Activated naive CD4-positive, alpha-beta T cell treated with anti-CD3 and anti-CD28 coated beads, Interleukin-2, amount 50 U/mL, for 24 hours (primary cell): ENCODE measurements at regions not wholly inside any gene's neighbourhood (a gene's known extent, or its start where the extent isn't known, plus 50 kb on each side); places are given as distances from the start of the nearest gene placed in this dataset.

Source experiments
- H3K27ac Mint-ChIP-seq: one replicate; pipeline ENCODE4 v1.8.0; 2021; ENCODE audit warnings: mild to moderate bottlenecking, mixed read lengths
- H3K27me3 Mint-ChIP-seq: one replicate; pipeline ENCODE4 v1.8.0; 2021; ENCODE audit warnings: mixed read lengths
- H3K36me3 Mint-ChIP-seq: one replicate; pipeline ENCODE4 v1.8.0; 2021; ENCODE audit warnings: mixed read lengths
- H3K4me1 Mint-ChIP-seq: one replicate; pipeline ENCODE4 v1.8.0; 2021; ENCODE audit warnings: mixed read lengths
- H3K4me3 Mint-ChIP-seq: one replicate; pipeline ENCODE4 v1.8.0; 2021; ENCODE audit warnings: mild to moderate bottlenecking, mixed read lengths
- H3K9me3 Mint-ChIP-seq: one replicate; pipeline ENCODE4 v1.8.0; 2021; ENCODE audit warnings: mixed read lengths

DNA sequence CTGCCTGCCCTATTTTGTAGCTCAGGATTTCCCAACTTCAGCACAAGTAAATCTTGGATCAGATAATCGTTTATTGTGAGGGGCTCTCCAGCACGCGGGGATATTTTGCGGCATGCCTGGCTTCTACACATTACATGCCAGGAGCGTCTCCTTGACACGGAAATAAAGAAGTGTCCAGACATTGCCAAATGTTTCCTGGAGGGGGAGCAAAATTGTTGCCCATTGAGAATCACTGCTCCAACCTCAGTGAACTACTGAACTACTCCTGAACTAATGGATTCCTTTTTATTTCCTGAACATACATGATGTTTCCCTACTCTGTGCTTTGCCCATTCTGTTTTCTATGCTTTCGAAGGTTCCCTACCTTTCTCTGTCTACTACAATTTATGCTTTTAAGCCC, 1359.1 kb upstream of the ADGRL2 start:
- Mint-ChIP-seq H3K4me1 (no peaks in the 10 kb centered on the region), H3K27me3 (no peaks in the 10 kb centered on the region), H3K36me3 (no peaks in the 10 kb centered on the region)

DNA sequence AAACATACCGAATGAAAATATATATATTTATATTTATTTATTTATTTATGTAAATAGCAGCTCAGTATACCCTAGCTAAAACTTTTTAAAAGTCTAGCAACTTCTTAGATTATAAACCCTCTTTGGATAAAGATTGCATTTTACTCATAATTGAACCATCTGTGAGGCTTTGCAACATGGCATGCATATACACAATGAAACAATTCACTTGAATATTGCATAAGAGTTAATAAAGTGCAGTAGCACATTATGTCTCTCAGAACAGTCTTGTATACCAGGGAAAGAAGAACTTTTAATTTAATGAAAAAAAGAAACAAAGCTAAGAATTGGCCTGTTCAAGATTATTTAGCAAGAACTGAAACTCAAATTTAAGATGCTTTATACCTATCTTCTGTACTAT, 1363.9 kb upstream of the ADGRL2 start:
- Mint-ChIP-seq H3K4me3 (no peak overlapping the region), H3K4me1 (no peaks in the 10 kb centered on the region), H3K36me3 (no peaks in the 10 kb centered on the region), H3K9me3 (peaks cover 8% of the 10 kb centered on the region), H3K27me3 (no peaks in the 10 kb centered on the region), H3K27ac (no peak overlapping the region)

More for the DNA sequence above, 1359.1 kb upstream of the ADGRL2 start:
- H3K4me3 Mint-ChIP-seq, result no peak overlapping the region
- no peak overlapping the region for H3K27ac Mint-ChIP-seq
- H3K9me3 Mint-ChIP-seq, result no peaks in the 10 kb centered on the region

DNA sequence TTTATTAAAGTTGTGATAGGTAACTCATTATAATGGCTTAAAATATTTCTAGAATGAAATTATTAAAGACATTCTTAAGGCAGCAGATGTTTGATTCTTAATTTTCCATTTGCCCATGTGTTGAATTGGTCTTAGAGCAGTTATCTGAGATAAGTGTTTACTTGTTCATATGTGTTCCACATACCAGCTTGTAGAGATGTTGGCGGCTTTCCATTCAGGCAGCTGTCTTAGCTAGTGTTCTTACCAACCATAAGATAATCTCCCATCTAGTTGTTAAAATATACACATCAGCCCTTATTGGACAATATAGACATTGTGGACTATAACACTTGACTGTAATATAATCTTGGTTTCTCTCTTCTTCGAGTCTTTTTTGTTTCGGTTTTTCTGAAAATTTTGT, 1372.9 kb upstream of the ADGRL2 start:
- H3K27me3 Mint-ChIP-seq, result no peaks in the 10 kb centered on the region
- H3K4me3 Mint-ChIP-seq, result no peak overlapping the region
- H3K9me3 Mint-ChIP-seq, result peaks cover 16% of the 10 kb centered on the region
- no peak overlapping the region for H3K27ac Mint-ChIP-seq
- H3K36me3 Mint-ChIP-seq, result no peaks in the 10 kb centered on the region
- no peaks in the 10 kb centered on the region for H3K4me1 Mint-ChIP-seq

DNA sequence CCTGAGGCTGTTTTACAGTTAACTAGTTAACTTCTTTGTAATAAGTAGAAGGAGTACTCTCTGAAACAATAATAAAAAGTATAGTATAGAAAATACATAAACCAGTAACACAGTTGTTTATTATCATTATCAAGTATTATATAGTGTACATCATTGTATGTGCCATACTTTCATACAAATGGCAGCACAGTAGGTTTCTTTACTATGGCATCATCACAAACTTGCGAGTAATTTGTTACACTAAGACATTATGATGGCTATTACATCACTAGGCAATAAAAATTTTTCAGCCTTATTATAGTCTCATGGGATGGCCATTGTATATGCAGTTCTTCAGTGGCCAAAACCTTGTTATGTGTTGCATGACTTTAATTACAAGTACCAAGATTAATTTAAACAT, 1376.5 kb upstream of the ADGRL2 start:
- Mint-ChIP-seq H3K27me3 (no peaks in the 10 kb centered on the region), H3K27ac (no peak overlapping the region), H3K9me3 (no peaks in the 10 kb centered on the region), H3K36me3 (no peaks in the 10 kb centered on the region), H3K4me1 (no peaks in the 10 kb centered on the region), H3K4me3 (no peak overlapping the region)

DNA sequence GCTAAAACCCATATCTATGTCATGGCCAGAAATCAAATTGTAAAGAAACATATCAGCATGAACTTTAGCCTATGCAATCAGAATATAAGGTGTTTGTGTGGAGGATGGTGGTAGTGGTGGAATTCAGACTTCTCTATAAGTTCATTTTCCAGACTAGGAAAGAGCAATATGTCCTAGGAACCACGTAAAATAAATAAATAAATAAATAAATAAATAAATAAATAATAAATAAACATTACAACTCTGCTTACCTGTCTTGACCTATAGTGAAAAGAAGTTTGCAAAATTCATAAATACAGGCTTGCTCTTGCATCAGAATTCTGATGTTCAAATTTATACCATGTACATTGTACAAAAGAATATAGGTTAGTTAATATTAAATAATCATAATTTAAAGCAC, 1382.6 kb upstream of the ADGRL2 start:
- Mint-ChIP-seq H3K36me3 (no peaks in the 10 kb centered on the region), H3K27me3 (no peaks in the 10 kb centered on the region), H3K4me1 (no peaks in the 10 kb centered on the region)

DNA sequence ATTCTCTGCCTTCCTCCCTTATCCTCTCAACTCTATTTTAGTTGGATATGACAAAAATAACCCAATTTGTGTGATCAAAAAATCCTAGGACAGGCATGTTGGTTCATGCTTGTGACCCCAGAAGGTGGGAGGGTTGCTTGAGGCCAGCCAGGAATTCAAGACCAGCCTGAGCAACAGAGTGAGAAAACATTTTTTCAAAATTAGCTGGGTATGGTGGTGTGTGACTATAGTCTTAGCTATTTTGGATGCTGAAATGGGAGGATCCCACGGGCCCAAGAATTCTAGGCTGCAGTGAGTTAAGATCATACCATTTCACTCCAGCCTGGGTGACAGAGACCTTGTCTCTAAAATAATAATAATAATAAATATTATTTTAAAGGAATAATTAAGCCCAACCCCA, 1383.1 kb upstream of the ADGRL2 start:
- H3K36me3 Mint-ChIP-seq, result no peaks in the 10 kb centered on the region
- H3K27ac Mint-ChIP-seq, result no peak overlapping the region
- no peaks in the 10 kb centered on the region for H3K9me3 Mint-ChIP-seq
- no peaks in the 10 kb centered on the region for H3K4me1 Mint-ChIP-seq
- no peak overlapping the region for H3K4me3 Mint-ChIP-seq
- H3K27me3 Mint-ChIP-seq, result no peaks in the 10 kb centered on the region

More for the DNA sequence above, 1382.6 kb upstream of the ADGRL2 start:
- Mint-ChIP-seq H3K27ac (no peak overlapping the region), H3K4me3 (no peak overlapping the region), H3K9me3 (no peaks in the 10 kb centered on the region)

DNA sequence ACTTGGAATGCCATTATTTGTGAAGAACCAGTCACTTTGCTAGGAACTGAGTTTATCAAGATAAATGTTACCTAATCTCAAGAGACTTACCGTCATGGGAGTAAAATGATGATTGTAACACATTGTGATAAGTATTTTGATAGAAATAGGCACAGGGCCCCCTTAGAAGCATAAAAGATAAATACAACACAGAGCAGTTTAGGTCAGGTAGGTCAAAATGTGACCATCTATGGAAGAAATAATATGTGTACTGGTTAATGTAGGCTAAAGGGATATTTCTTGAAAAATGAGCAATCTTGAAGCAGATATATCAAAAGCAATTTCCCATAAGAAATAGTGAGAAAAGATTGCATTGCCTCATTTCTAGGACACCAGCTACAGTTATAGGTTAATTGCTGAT, 1386.8 kb upstream of the ADGRL2 start:
- Mint-ChIP-seq H3K27ac (no peak overlapping the region), H3K4me3 (no peak overlapping the region), H3K36me3 (no peaks in the 10 kb centered on the region), H3K9me3 (no peaks in the 10 kb centered on the region), H3K27me3 (no peaks in the 10 kb centered on the region), H3K4me1 (no peaks in the 10 kb centered on the region)

DNA sequence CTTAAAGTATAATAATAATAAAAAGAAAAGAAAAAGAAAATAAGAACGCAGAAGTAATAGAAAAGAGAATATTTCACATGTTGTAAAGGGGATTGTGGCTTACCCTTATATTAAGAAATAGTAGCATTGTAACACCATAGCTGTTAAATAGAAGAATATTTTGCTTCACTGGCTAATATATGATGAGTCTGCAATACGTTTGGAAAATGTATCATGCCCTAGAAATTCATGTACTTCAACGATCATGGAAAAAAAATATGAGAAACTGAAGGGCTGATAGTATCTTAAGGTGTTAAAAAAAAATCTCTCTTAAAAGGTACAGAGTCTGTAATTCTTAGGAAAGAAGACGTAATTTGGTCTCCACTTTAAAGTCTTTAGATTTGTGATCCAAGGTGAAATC, 1390.5 kb upstream of the ADGRL2 start:
- Mint-ChIP-seq H3K4me1 (no peaks in the 10 kb centered on the region), H3K36me3 (no peaks in the 10 kb centered on the region), H3K4me3 (no peak overlapping the region), H3K9me3 (no peaks in the 10 kb centered on the region), H3K27me3 (no peaks in the 10 kb centered on the region), H3K27ac (no peak overlapping the region)

DNA sequence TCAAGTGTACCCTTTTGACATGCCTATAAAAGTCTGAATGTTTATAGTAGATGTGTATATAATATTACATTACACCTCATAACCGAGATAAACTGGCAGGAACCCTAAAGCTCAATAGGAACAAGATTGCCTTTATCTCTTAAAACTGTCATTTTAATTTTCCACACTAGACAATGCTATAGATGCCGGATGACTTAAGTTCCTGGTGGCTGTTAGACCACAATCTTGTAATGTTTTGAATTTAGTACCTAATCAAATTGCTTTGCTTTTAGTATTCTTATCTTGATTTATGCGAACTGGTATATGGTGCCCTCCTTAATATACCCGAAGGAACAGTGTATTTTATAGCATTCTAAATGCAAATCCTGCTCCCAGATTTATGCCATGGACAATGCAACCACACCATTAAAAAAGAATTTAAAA, 1397.0 kb upstream of the ADGRL4 start:
- Mint-ChIP-seq H3K27me3 (no peaks in the 10 kb centered on the region), H3K27ac (no peak overlapping the region), H3K36me3 (no peaks in the 10 kb centered on the region), H3K9me3 (no peaks in the 10 kb centered on the region), H3K4me1 (no peaks in the 10 kb centered on the region), H3K4me3 (no peak overlapping the region)

DNA sequence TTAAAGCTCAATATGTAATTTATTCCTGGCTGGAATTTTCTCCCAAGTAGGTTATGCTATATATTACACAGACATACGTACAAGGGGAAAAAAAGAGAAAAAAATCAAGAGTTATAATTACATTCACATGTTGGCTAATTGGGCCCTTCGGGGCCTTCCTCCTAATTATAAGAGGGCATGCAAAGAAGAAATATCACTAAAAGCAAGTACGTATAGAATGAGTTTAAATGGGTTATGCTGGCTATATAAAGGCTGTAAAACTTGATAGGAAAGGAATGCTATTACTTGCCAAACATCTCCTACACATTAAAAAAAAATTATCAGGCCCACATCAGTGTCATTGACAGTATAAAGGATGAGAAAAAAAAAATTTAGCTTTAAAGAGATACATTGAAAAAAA, 1396.1 kb upstream of the ADGRL4 start:
- no peaks in the 10 kb centered on the region for H3K27me3 Mint-ChIP-seq

DNA sequence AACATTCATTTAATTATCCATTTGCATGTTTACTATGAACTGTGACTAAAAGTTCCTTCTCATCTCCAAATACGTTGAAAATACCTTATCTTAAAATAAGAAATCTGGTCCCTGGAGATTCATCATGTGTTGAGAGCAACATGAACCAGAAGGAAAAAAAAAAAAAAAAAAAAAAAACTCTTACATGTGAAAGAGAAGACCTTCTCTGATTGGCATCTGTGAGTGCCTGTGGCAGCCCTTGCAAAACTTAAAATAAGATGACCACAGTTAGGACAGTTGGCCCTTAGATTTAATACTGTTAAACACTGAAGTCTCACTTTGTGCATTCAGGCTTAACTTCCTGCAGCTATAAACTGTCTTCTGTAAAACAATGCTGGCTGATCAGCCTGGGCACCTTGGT, 1395.2 kb upstream of the ADGRL4 start:
- Mint-ChIP-seq H3K4me1 (no peaks in the 10 kb centered on the region), H3K4me3 (no peak overlapping the region), H3K9me3 (no peaks in the 10 kb centered on the region), H3K27ac (no peak overlapping the region), H3K36me3 (no peaks in the 10 kb centered on the region), H3K27me3 (no peaks in the 10 kb centered on the region)

More for the DNA sequence above, 1396.1 kb upstream of the ADGRL4 start:
- Mint-ChIP-seq H3K4me1 (no peaks in the 10 kb centered on the region), H3K36me3 (no peaks in the 10 kb centered on the region), H3K9me3 (no peaks in the 10 kb centered on the region), H3K4me3 (no peak overlapping the region), H3K27ac (no peak overlapping the region)

DNA sequence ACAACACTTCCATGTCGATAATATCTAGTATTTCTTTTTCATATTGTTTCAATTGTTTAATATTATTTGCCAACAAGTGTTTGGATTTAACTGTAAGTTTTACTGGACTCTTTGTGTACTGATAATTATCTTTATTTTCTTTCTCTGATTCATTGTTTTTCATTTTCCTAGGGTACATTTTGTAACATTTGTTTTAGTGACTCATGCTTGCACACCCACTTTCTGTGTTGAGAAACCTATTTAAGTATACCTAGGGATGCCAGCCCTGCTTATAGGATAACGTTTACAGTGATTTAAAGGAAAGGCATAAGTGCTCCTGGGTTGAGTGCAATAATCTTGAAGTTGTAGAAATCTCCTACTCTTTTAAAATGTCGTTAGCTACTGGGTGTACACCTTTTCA, 1386.0 kb upstream of the ADGRL4 start:
- Mint-ChIP-seq H3K4me1 (no peaks in the 10 kb centered on the region), H3K27me3 (no peaks in the 10 kb centered on the region), H3K27ac (no peak overlapping the region), H3K4me3 (no peak overlapping the region), H3K9me3 (peaks cover 25% of the 10 kb centered on the region), H3K36me3 (no peaks in the 10 kb centered on the region)

DNA sequence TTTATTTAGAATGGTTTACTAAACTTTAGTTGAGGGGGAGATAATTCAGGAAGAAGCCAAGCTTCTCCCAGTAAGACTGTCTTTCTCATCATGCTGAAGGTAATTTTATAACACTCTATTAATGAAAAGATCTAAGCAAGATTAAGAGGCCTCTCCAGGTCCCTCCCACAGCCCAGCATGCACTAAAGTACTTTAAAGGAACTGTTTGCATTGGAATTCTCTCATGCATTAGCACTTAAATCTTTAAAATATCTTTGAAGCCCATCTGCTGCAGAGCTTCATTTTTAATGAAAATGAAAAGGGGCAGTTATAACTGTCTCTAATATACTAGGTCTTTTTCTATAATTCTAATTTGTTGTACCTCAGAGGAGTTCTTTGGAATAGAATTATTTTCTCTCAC, 1379.1 kb upstream of the ADGRL4 start:
- H3K9me3 Mint-ChIP-seq, result peaks cover 14% of the 10 kb centered on the region
- no peak overlapping the region for H3K4me3 Mint-ChIP-seq
- H3K27me3 Mint-ChIP-seq, result no peaks in the 10 kb centered on the region
- no peaks in the 10 kb centered on the region for H3K4me1 Mint-ChIP-seq
- no peak overlapping the region for H3K27ac Mint-ChIP-seq
- H3K36me3 Mint-ChIP-seq, result no peaks in the 10 kb centered on the region

DNA sequence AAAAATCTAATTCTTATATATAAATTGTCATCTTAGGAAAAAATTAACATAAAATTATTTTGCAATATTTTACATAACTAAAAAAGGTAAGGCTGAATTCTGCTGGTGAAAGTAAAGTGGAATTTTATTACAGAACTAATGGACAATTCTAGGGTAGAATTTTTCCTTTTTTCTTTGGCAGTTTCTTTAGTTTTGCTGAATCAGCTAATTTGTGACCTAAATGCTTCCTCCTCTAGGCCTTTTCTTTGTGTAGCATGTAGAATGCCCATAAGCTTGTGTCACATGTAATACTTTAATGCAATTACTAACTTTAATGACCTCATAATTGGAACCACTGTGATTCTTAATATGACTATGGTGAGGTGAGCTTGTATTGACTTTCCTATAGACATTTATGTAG, 1378.4 kb upstream of the ADGRL4 start:
- Mint-ChIP-seq H3K27me3 (no peaks in the 10 kb centered on the region), H3K9me3 (peaks cover 7% of the 10 kb centered on the region), H3K27ac (no peak overlapping the region), H3K4me1 (no peaks in the 10 kb centered on the region), H3K36me3 (no peaks in the 10 kb centered on the region), H3K4me3 (no peak overlapping the region)

DNA sequence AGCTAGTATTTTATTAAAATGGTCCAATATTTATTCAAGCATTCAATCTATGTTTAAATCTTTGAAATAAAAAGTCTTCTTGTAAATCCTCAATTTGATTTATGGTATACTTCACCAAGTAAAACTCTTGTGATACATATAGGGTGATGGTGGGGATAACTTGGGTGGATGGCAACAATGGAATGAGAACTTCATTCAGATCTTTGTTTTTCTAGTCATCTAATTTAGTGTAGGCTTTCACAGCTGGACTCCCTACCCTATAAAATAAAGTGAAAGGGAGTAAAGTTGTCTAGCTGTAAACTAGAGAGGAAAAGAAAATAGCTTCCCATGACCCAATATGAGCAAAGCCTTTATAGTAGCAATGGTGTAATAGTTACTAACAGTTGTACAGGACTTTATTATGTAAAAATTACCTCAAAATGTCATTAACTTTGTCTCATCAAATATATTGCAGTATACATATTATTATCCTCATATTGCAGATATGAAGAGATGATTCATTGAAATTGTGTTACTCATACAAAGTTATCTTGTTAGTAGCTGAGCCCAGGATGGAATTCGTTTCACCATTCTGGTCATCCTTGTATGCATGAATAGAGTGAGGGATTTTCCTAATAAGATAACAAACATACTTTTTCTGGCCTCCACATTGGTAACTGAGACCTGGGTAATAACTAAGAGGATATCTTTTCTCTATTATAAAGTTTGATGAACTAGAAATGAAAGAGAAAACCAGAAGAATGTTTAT, 1377.7 kb upstream of the ADGRL4 start:
- Mint-ChIP-seq H3K4me3 (no peak overlapping the region), H3K9me3 (peaks cover under 1% of the 10 kb centered on the region), H3K27me3 (no peaks in the 10 kb centered on the region), H3K36me3 (no peaks in the 10 kb centered on the region), H3K4me1 (no peaks in the 10 kb centered on the region), H3K27ac (no peak overlapping the region)

DNA sequence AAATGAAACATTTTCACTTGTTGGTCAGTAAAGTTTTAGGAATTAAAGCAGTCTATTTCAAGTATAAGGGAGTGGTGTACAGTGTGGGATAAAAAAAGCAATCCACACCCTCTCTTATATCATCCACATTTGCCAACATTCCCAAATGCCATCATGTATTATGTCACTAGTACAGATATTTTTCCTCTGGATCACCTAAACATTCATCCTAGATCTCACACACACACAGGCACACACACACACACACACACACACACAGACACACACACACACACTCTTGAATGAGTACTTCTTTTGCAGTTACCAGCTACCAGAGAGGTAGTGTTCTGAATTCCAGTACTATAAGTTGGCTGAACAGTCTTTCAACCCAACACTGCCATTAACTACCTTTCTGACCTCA, 1369.1 kb upstream of the ADGRL4 start:
- Mint-ChIP-seq H3K27ac (no peak overlapping the region), H3K36me3 (no peaks in the 10 kb centered on the region), H3K27me3 (no peaks in the 10 kb centered on the region), H3K4me3 (no peak overlapping the region), H3K9me3 (peaks cover 8% of the 10 kb centered on the region), H3K4me1 (no peaks in the 10 kb centered on the region)

DNA sequence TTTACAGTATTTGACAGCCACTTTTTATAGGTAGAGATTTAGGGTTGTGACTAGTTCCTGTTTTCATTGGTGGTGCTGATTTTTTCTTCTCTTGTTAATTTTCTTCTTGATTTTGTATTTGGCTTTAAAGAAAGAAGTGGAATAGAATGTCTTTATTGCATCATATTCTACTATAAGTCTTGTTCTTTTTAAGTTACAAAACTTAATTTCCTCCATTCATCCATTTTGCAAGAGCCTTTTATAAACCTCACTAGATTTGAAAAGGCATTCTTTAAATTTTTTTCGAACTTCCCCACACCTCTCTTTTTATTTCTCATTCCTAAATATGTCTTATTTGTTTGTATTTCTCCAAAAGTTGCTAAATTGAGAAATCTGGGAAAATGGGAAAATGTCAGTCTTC, 1368.6 kb upstream of the ADGRL4 start:
- no peak overlapping the region for H3K27ac Mint-ChIP-seq
- H3K27me3 Mint-ChIP-seq, result no peaks in the 10 kb centered on the region
- H3K4me1 Mint-ChIP-seq, result no peaks in the 10 kb centered on the region
- peaks cover 8% of the 10 kb centered on the region for H3K9me3 Mint-ChIP-seq
- H3K36me3 Mint-ChIP-seq, result no peaks in the 10 kb centered on the region
- H3K4me3 Mint-ChIP-seq, result no peak overlapping the region
